HG03103 (cell line): ENCODE measurements at regions not wholly inside any gene's neighbourhood (a gene's known extent, or its start where the extent isn't known, plus 50 kb on each side); places are given as distances from the start of the nearest gene placed in this dataset.

Experiments used
- ATAC-seq: cut with Tn5 transposase; IDR thresholded peaks from one replicate; pipeline ENCODE4 v1.9.1; 2021; ENCODE audit warnings: low read depth; ENCODE audit not compliant: unreplicated experiment

DNA sequence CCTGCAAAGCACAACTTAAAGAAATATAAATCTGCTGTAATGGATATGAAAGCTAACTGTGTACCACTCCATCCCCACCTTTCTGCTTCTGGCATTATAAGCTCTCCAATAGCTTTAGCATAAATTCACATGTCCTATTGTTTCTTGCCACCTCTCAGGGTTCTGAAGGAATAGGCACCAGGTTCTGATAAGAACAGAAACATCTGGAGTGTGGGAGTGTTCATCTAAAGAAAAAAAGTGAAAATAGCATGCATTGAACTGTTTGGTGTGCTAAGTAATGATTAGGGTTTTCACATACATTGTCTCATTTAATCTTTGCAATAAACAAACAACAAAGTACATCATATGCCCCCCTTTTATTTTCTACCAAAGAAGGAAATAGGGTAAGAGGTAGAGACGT lies 72.3 kb downstream of the FAM76B start:
- no peak for ATAC-seq

DNA sequence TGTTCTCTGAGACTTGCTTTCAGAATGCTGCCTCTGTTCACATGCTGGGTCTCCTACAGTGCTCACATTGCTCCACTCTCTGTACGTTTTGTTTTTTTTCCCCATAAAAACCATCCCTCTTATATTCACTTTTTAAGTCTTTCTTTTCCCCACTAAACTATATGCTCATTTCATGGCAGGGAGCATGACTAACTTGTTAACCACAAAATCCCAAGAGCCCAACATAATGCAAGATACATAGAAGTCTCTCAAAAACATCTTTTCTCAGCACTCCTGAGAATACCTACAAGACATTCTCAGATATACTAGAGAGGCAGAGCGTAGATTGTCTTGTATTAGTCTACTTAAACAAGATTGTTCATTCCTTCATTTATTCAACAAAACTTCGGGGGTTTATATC lies 73.3 kb downstream of the FAM76B start:
- peak; percentile 4 for ATAC-seq

GRCh38 chr11:95715777-95716241 lies 73.8 kb downstream of the FAM76B start:
- peak; percentile 66 for ATAC-seq

GRCh38 chr11:95714843-95715776 lies 74.5 kb downstream of the FAM76B start:
- no peak for ATAC-seq

- ATAC-seq, result no peak
Measured at GRCh38 chr11:95713428-95713827, 76.2 kb downstream of the FAM76B start.

- ATAC-seq, result peak; percentile 18
Measured at GRCh38 chr11:95711945-95712221, 77.7 kb downstream of the FAM76B start.

- ATAC-seq, result peak; percentile 50
Measured at GRCh38 chr11:95711162-95711944, 78.2 kb downstream of the FAM76B start.

GRCh38 chr11:95708681-95709080 lies 80.9 kb downstream of the FAM76B start:
- ATAC-seq, result no peak

DNA sequence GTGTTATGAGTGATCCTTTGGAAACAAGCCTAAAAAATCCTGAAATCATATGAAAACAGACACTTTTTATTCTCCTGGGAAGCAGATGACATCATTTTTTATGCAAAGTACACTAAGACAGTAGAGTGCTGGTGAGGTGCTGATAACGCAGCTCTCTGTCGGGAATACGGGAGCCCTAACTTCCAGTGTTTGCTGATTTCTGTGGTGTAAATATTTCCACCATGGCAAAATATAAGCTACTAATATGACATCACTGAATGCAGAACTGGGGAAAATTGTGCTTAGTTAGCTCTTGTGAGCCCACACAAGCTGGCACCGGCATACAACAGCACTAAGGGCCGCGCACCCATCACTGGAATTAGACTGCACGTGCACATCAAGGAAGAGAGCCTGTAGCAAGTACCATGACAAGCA lies 82.6 kb downstream of the FAM76B start:
- no peak for ATAC-seq

DNA sequence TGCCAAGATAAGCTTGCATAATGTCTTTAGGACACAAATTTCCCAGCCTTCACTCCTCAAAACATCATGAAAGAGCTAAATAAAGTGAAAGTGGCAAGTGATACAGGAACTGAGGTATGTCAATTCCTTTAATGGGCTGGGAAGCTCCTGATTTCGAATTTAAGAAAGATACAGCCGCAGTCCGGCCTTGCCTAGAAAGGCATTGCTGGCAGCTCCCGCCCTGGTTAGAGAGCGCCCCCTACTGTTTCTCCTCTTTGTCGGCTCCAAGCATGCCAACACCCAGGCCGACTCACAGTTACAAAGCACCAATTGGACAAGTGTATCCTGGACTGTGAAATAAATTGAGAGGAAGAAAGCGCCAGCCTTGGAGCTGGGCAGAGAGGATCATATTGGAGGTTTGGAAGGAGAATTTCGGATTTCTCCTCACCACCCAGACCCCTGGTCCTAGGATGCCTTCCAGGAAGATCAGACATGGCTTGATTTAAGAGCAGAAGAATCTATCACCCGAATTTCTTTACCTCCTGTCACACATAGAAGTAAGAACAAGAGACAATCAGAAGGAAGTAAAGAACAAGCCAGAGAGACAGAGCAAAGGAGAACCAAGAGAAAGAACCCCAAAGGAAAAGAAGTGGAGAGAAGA lies 84.0 kb downstream of the FAM76B start:
- ATAC-seq, result peak; percentile 77

- ATAC-seq, result no peak
Measured at GRCh38 chr11:95704865-95705264, 84.7 kb downstream of the FAM76B start.

DNA sequence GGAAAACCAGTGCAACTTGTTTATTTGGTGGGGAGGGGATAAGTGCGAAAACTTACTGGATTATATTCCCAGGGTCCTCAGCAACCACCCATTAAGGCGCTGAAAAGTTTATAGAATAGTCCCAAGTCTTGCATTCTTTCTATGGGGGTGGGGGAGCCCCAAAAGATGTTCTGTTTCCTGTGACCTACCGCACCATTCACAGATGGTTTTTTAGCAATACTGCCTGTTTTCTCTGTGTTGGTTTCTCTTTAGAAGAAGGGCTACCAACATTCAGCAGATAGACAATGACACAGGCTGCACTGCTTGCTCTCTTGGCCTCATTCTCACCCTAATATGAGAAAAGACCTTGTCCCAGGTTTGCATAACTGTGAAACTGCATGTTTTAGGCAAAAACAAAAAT lies 86.5 kb downstream of the FAM76B start:
- ATAC-seq, result no peak

DNA sequence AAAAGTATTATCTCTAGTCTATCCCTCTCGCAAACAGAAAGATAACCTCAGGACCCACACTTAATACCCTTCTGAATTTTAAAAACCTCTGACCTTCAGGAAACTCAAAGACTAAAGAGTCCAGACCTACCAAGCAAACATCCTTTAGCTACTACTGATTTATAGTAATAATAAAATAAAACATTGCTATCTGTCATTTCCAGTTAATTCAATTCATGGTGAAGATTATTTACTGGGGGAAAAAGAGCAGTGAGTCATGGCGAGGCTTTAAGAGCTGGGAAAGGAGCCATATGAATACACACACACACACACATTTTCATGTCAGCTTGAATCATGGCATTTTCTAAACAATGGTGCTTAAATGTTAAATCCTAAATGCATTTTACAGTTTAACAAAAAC lies 87.1 kb downstream of the FAM76B start:
- no peak for ATAC-seq

- ATAC-seq, result no peak
Measured at GRCh38 chr11:95700471-95700817, 89.1 kb downstream of the FAM76B start.

DNA sequence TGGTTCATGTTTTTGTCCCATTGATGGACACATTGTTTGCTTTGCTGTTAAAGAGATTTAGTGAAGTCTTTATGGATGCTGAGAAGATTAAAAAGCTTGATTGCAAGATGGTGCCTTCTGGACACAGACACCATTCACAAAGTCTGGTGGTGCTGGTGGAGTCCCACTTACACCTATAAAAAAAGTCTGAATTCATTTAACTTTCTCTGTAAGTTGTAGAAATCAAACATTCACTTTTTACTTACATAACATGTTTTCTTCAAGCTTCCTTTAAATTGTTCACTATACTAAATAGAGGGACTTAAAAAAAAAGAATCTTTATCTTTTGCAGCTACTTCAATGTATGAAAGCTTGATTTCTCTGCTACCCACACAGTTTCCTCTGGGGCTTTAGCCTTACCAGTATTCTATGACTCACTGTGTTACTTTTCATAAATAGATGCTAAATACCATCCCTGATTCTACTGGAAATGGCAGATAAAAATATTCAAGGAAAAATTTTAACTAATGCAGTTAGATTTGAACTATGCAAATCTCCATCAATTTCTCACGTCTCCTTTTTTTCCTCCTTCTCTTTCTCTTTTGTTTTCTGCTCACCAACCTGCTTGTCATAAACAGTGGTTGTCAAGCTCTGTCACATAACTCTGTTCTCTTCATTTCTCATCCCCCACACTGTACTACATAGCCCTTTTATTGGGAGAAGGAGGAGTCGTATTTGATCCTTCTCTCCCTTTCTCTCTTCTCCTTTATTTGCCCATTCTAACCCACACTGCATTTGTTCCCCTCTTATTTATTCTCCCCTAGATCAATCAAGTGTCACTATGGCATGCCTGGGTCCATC lies 89.7 kb downstream of the FAM76B start:
- no peak for ATAC-seq

- no peak for ATAC-seq
Measured at GRCh38 chr11:95698676-95699557, 90.7 kb downstream of the FAM76B start.

DNA sequence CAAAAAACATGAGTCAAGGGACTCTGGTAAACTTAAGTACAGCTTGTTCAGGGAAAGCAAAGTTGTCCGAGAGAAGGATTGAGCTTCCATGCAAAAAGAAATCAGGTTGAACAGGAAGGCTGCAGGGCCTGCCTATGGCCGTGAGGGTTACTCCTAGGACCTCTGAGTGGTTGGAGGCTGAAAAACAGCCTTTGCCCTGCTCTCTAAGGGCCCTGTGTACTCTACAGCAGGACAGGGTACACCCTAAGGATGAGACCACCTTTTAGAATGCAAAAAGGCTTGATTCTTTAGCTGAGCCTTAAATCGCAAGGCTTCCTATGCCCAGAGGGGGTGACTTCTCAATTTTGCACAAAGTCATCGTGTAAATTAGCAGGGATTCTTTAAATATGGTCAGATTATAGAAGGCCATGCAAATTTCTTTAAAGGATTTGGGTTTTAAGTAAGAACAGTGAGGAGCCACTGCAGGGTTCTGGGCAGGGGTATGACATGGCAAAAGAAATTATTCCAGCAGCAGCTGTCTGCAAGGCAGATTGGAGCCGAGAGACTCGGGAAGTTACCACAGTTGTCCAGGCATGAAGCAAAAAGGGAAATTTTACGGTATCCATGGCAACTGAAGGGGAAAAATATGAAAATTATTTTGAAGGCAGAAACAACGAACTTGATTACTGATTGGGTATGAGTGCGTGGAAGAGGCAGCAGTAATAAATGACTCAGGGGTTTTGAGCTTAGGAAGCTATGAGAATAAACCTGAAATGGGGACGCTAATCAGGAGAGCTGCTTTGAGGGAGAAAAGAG lies 91.8 kb downstream of the FAM76B start:
- no peak for ATAC-seq

- no peak for ATAC-seq
Measured at GRCh38 chr11:95695181-95695580, 94.4 kb downstream of the FAM76B start.

DNA sequence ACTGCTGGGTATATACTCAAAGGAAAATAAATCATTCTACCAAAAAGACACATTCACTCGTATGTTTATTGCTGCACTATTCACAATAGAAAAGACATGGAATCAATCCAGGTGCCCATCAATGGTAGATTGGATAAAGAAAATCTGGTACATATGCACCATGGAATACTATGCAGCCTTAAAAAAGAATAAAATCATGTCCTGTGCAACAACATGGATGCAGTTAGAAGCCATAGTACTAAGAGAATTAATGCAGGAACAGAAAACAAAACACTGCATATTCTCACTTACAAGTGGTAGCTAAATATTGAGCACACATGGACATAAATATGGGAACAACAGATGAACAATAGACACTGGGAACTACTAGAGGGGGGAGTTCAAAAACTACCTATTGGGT lies 96.3 kb downstream of the FAM76B start:
- ATAC-seq, result no peak
